PC-3 (cell line): ENCODE measurements at regions not wholly inside any gene's neighbourhood (a gene's known extent, or its start where the extent isn't known, plus 50 kb on each side); places are given as distances from the start of the nearest gene placed in this dataset.
"Not testable (repeated sequence)": the region's sequence is repeated elsewhere in the genome, so short reads cannot be mapped to it uniquely, and the experiment has no call there.

ENCODE experiments used
- ATAC-seq: fragments of 200-7000 bp; cut with Tn5 transposase; 2 replicates; pipeline ENCODE4 v1.9.1; 2020; ENCODE audit warnings: mild to moderate bottlenecking, moderate library complexity
- BruUV-seq: library from RNA; stranded (reverse); fragments of 400-500 nt; replicated peaks from 2 replicates; lab custom pipeline; 2021; lab: Mats Ljungman, UMichigan
- CTCF ChIA-PET: fragments of 300-600 bp; sonication (Branson Sonifier 250); formaldehyde crosslinking; loops from one replicate; lab custom pipeline; 2022; ENCODE audit warnings: antibody characterized with exemption; lab: Charles Lee
- POLR2A ChIA-PET: fragments of 300-600 bp; sonication (Branson Sonifier 250); formaldehyde crosslinking; loops from one replicate; lab custom pipeline; 2022; ENCODE audit warnings: antibody characterized with exemption; ENCODE audit not compliant: unreplicated experiment; lab: Charles Lee
- DNase-seq: peaks from one replicate; pipeline ENCODE4 v3.0.0-alpha.2; 2015
- H2AFZ ChIP-seq: fragments of 300-600 bp; sonication (generic); 2 replicates; pipeline ENCODE4 v1.6.0; 2016; ENCODE audit warnings: antibody characterized with exemption, low read length
- H3F3A ChIP-seq: fragments of 300-600 bp; sonication (generic); one replicate; pipeline ENCODE4 v1.6.0; 2017; ENCODE audit warnings: antibody characterized with exemption, low read length, control low read depth, mild to moderate bottlenecking; ENCODE audit not compliant: unreplicated experiment
- H3K27ac ChIP-seq: fragments of 300-600 bp; sonication (generic); 2 replicates; pipeline ENCODE4 v1.5.1; 2016; ENCODE audit warnings: mild to moderate bottlenecking, low read length
- H3K27me3 ChIP-seq: fragments of 300-600 bp; sonication (generic); 2 replicates; pipeline ENCODE4 v1.6.1; 2016; ENCODE audit warnings: low read length, mixed read lengths
- H3K36me3 ChIP-seq: fragments of 300-600 bp; sonication (generic); 2 replicates; pipeline ENCODE4 v1.6.1; 2016; ENCODE audit warnings: low read depth, mixed run types, low read length, mixed read lengths
- H3K4me1 ChIP-seq: fragments of 300-600 bp; sonication (generic); 2 replicates; pipeline ENCODE4 v1.5.1; 2016; ENCODE audit warnings: low read length; ENCODE audit not compliant: insufficient read depth
- H3K4me2 ChIP-seq: fragments of 300-600 bp; sonication (generic); 2 replicates; pipeline ENCODE4 v1.6.0; 2016; ENCODE audit warnings: low read length
- H3K4me3 ChIP-seq: fragments of 300-600 bp; sonication (generic); 2 replicates; pipeline ENCODE4 v1.5.1; 2016; ENCODE audit warnings: mild to moderate bottlenecking, low read length, mixed read lengths
- H3K79me2 ChIP-seq: fragments of 300-600 bp; sonication (generic); 2 replicates; pipeline ENCODE4 v1.6.1; 2017; ENCODE audit warnings: low read length, mixed read lengths
- H3K9ac ChIP-seq: fragments of 300-600 bp; sonication (generic); 2 replicates; pipeline ENCODE4 v1.6.0; 2016; ENCODE audit warnings: mild to moderate bottlenecking, low read length
- H3K9me2 ChIP-seq: fragments of 300-600 bp; sonication (generic); replicated peaks from 2 replicates; pipeline ENCODE4 v1.6.1; 2016; ENCODE audit warnings: mixed run types, low read length, mixed read lengths
- H3K9me3 ChIP-seq: fragments of 300-600 bp; sonication (generic); 2 replicates; pipeline ENCODE4 v1.6.1; 2016; ENCODE audit warnings: low read length, mixed read lengths
- H4K20me1 ChIP-seq: fragments of 300-600 bp; sonication (generic); 2 replicates; pipeline ENCODE4 v1.6.1; 2016; ENCODE audit warnings: low read length, mixed read lengths
- intact Hi-C: fragments of 100-400 bp; cut with micrococcal nuclease; formaldehyde crosslinking; loops from 2 replicates; pipeline ENCODE4 v1.9.0; 2023

DNA sequence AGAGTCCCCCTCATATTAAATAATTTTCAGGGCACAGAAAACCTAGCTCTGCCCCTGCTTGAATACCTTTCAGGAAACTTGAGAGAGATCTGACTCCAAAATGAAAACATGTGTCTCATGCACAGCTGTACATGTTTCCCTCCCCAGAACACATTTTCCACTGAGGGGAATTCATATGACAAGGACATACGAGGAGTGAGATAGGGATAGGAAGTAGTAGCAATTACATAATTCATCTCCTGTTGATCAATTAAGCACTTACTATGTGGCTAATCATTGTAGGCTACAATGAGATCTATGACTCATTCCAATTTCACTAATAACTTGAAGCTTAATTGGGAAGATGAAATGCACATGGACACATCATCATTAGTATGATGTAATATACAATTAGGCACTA is 302.1 kb downstream of the PCDH11X start:
- H3K79me2 ChIP-seq, H3K9me2 ChIP-seq, H3K27ac ChIP-seq, intact Hi-C loops, ATAC-seq, H3K36me3 ChIP-seq, CTCF ChIA-PET, H3F3A ChIP-seq, POLR2A ChIA-PET, H3K27me3 ChIP-seq, H3K4me3 ChIP-seq, BruUV-seq, H4K20me1 ChIP-seq, H3K9ac ChIP-seq, DNase-seq, H3K4me2 ChIP-seq, H2AFZ ChIP-seq, H3K9me3 ChIP-seq, H3K4me1 ChIP-seq: not testable (repeated sequence)

- H3K27ac ChIP-seq, H3K9ac ChIP-seq, H3K36me3 ChIP-seq, DNase-seq, POLR2A ChIA-PET, ATAC-seq, H3K27me3 ChIP-seq, H3K79me2 ChIP-seq, H3K9me3 ChIP-seq, H3K9me2 ChIP-seq, H3K4me2 ChIP-seq, H3K4me3 ChIP-seq, CTCF ChIA-PET, H2AFZ ChIP-seq, H3F3A ChIP-seq, BruUV-seq, intact Hi-C loops, H3K4me1 ChIP-seq, H4K20me1 ChIP-seq: not testable (repeated sequence)
Measured at GRCh38 chrX:92090756-92091155, 311.6 kb downstream of the PCDH11X start.

GRCh38 chrX:92098136-92098535 is 319.0 kb downstream of the PCDH11X start:
- H3K9me2 ChIP-seq, H3K4me1 ChIP-seq, H3K27ac ChIP-seq, H3K9me3 ChIP-seq, H2AFZ ChIP-seq, POLR2A ChIA-PET, H4K20me1 ChIP-seq, BruUV-seq, CTCF ChIA-PET, H3K4me2 ChIP-seq, H3K4me3 ChIP-seq, intact Hi-C loops, H3K27me3 ChIP-seq, H3K79me2 ChIP-seq, H3K9ac ChIP-seq, DNase-seq, H3F3A ChIP-seq, H3K36me3 ChIP-seq, ATAC-seq: not testable (repeated sequence)

- H3K9me3 ChIP-seq, H3K79me2 ChIP-seq, BruUV-seq, H3K4me2 ChIP-seq, H2AFZ ChIP-seq, H3F3A ChIP-seq, H3K36me3 ChIP-seq, H3K9ac ChIP-seq, CTCF ChIA-PET, H3K9me2 ChIP-seq, intact Hi-C loops, H3K27ac ChIP-seq, DNase-seq, H3K27me3 ChIP-seq, POLR2A ChIA-PET, H4K20me1 ChIP-seq, ATAC-seq, H3K4me3 ChIP-seq, H3K4me1 ChIP-seq: not testable (repeated sequence)
Measured at GRCh38 chrX:92100095-92100494, 320.9 kb downstream of the PCDH11X start.

DNA sequence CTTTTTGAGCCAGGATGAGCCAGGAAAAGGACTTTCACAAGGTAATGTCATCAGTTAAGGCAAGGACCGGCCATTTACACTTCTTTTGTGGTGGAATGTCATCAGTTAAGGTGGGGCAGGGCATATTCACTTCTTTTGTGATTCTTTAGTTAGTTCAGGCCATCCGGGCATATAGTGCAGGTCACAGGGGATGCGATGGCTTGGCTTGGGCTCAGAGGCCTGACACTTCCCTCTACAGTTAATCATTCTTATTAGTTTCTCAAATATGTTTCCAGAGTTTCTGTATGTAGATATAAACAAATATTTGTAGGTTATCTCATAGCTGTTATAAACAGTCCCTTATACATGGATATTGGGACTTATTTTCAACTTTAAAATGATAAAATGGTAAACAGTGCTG is 326.5 kb downstream of the PCDH11X start:
- H2AFZ ChIP-seq, intact Hi-C loops, H3K9me2 ChIP-seq, H3K27ac ChIP-seq, H3K9me3 ChIP-seq, H3K36me3 ChIP-seq, BruUV-seq, H3K9ac ChIP-seq, H3K4me1 ChIP-seq, H3K4me2 ChIP-seq, H3K27me3 ChIP-seq, H3F3A ChIP-seq, H3K79me2 ChIP-seq, DNase-seq, H3K4me3 ChIP-seq, H4K20me1 ChIP-seq, POLR2A ChIA-PET, ATAC-seq, CTCF ChIA-PET: not testable (repeated sequence)

GRCh38 chrX:92106671-92107070 is 327.5 kb downstream of the PCDH11X start:
- H4K20me1 ChIP-seq, H3K27ac ChIP-seq, H3K9me3 ChIP-seq, H3F3A ChIP-seq, H3K79me2 ChIP-seq, H3K36me3 ChIP-seq, H3K9ac ChIP-seq, POLR2A ChIA-PET, H2AFZ ChIP-seq, BruUV-seq, H3K4me1 ChIP-seq, DNase-seq, ATAC-seq, H3K4me2 ChIP-seq, H3K4me3 ChIP-seq, H3K27me3 ChIP-seq, CTCF ChIA-PET, H3K9me2 ChIP-seq, intact Hi-C loops: not testable (repeated sequence)

- H3K4me1 ChIP-seq, DNase-seq, BruUV-seq, H3K4me2 ChIP-seq, POLR2A ChIA-PET, H2AFZ ChIP-seq, H3K9ac ChIP-seq, H3K9me2 ChIP-seq, H3K27me3 ChIP-seq, H4K20me1 ChIP-seq, CTCF ChIA-PET, H3F3A ChIP-seq, H3K27ac ChIP-seq, H3K9me3 ChIP-seq, intact Hi-C loops, H3K36me3 ChIP-seq, ATAC-seq, H3K4me3 ChIP-seq, H3K79me2 ChIP-seq: not testable (repeated sequence)
Measured at GRCh38 chrX:92110410-92110911, 331.3 kb downstream of the PCDH11X start.
